GM10248 (cell line): ENCODE measurements at regions not wholly inside any gene's neighbourhood (a gene's known extent, or its start where the extent isn't known, plus 50 kb on each side); places are given as distances from the start of the nearest gene placed in this dataset.

Experiments
- CTCF ChIA-PET: fragments of 300-600 bp; sonication (Branson Sonifier 250); formaldehyde crosslinking; extraction: SDS; loops from one replicate; lab custom pipeline; 2021; ENCODE audit warnings: antibody characterized with exemption; lab: Yijun Ruan, JAX
- POLR2A ChIA-PET: fragments of 350-650 bp; sonication (Branson Sonifier 250); formaldehyde crosslinking; extraction: SDS; loops from one replicate; lab custom pipeline; 2020; ENCODE audit warnings: antibody characterized with exemption; lab: Yijun Ruan, JAX
- DNase-seq: peaks from one replicate; pipeline ENCODE4 v3.0.0; 2012; ENCODE audit errors: extremely low spot score
- TF ChIP-seq, protein P1 (sequence below): IDR thresholded peaks from 2 replicates; pipeline ENCODE4 v1.5.1; 2012; ENCODE audit warnings: mild to moderate bottlenecking, low read depth; ENCODE audit errors: extremely low read depth, missing control alignments, control extremely low read depth

DNA sequence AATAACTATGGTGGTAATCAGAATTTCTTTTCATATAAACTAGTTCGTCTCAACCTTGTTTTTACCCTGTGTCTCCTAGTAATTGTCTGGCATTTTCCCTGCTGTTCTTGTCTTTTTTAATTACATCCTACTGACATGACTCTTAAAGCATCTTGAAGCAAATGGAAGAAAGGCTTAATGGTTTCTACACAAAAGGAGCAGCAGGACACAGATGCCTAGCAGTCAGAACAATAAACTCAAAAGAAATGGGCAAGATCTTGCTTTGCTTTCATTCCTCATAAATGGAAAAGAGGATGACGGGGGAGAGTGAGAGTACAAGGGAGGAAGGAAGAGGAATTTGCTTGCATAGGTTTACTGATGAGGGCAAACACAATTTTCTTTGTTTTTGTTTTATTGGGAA is 293.2 kb upstream of the EMCN start:
- TF ChIP-seq, protein P1, sequence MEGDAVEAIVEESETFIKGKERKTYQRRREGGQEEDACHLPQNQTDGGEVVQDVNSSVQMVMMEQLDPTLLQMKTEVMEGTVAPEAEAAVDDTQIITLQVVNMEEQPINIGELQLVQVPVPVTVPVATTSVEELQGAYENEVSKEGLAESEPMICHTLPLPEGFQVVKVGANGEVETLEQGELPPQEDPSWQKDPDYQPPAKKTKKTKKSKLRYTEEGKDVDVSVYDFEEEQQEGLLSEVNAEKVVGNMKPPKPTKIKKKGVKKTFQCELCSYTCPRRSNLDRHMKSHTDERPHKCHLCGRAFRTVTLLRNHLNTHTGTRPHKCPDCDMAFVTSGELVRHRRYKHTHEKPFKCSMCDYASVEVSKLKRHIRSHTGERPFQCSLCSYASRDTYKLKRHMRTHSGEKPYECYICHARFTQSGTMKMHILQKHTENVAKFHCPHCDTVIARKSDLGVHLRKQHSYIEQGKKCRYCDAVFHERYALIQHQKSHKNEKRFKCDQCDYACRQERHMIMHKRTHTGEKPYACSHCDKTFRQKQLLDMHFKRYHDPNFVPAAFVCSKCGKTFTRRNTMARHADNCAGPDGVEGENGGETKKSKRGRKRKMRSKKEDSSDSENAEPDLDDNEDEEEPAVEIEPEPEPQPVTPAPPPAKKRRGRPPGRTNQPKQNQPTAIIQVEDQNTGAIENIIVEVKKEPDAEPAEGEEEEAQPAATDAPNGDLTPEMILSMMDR, result no peak
- DNase-seq, result no peak
- CTCF ChIA-PET, result no interaction called here
- POLR2A ChIA-PET, result no interaction called here

DNA sequence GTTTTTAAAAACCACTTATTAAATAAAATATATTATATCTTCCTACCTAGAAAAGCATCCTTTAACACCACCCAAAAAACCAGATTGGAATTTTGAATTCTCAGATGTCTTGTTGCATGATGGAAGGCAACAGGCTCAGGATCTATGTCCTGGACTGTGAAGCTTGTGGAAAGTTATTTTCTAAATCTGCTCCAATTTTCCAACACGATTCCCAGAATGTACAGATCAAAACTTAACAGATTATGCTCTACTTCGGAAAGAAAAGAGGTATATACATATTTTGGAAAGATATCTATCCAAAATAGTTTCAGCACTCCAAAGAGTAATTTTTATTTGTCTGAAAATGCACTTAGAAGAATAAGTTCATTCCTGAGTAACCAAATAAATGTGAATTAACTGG is 291.7 kb upstream of the EMCN start:
- ChIA-PET CTCF (no interaction called here), POLR2A (no interaction called here)
- TF ChIP-seq, protein P1, result no peak
- no peak for DNase-seq

DNA sequence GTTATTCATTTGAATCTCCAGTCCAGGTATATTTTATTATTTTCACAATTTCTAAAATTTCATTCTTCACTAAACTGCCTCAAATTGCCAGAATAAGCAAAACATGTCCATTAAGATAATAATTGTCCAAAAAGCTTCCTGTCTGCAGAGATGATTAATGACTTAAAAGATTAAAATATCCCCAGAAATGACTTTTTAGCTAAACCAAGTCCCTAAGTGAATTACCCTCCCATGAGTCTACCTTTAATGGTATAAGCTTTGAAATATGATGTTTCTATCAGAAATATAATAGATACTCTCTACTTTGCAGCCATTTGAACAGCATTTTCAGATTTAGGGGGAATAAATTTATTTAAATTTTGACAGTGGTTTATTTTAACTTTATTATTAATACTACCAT is 289.2 kb upstream of the EMCN start:
- ChIA-PET POLR2A (no interaction called here), CTCF (interaction anchor here (1.1 kb wide), 1 partner anchor 18 kb away, joined by 3 read pairs; no protein-coding TSS in a partner anchor)

DNA sequence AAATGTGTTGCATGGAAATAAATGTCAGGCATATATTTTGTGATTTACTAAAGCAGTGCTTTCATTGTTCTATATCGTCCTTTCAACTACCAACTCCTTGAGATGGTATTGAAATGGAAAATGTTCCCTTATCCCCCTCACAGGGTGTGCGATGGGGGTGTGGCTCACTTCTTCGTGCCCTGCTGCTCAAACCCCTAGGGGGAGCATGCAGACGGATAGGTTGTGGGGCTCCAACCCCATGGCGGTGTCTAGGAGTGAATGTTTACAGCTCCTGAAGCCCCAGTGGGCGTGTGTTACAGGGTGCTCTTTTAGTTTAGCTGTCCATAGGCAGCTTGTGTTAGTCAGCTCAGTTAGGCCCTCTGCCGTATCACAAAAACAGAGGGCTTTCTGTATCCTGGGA is 287.7 kb upstream of the EMCN start:
- TF ChIP-seq, protein P1, result no peak
- ChIA-PET CTCF (no interaction called here), POLR2A (no interaction called here)
- DNase-seq, result no peak

More for the DNA sequence above, 289.2 kb upstream of the EMCN start:
- no peak for DNase-seq
- TF ChIP-seq, protein P1, result no peak

DNA sequence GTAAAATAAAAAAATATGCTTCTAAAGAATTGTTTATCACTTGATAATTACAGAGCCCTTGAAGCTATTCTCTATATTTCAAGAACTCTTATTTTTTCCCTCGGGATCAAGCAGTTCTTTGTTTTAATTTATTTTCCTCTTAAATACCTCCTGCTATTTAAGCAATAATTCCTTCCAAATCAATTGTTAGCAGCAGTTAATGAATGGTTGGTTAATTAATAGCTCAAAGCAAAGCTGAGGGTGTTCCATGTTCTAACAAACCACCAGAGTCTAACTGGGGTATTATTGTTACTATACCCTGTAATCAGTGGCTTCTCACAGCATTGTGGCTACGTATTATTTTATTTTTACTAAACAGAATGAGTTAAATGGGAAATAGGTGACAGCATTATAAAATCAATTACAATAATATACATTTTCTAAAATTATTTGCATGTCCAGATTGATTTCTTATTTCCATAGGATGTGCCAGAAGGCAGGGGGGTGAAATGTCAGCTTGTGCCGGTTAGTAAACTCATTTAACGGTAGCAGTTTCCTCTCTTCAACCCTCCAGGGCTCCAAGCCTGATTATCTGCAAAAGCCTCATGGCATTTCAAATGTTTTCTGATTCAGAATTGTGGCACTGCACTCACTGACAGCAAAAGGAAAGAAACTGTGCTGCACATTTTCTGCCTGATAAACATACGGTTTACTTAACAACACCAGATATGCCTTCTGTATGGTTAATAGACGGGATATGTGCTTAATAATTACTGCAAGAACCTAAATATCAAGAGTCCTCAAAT is 286.9 kb upstream of the EMCN start:
- ChIA-PET CTCF (no interaction called here), POLR2A (no interaction called here)
- TF ChIP-seq, protein P1, result no peak
- DNase-seq, result no peak

DNA sequence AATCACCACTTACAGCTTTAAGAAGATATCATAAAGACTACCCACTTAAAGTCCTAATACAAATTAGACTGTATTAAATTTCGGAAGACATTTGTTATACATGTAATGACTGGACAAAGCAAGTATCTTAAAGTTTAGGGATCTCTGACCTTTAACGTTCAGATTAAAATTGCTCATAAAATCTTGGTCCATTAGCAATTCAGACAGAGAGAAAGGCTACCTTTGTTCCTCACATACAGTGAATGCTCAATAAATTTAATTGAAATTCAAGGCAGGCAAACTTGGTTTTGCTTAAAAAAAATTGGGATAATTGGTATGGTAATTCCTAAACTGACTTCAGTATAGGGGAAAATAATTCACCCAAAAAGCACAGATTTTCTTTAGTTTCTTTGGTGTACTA is 285.9 kb upstream of the EMCN start:
- DNase-seq, result no peak
- TF ChIP-seq, protein P1, result no peak

More for the DNA sequence above, 285.9 kb upstream of the EMCN start:
- ChIA-PET POLR2A (no interaction called here), CTCF (no interaction called here)
